NCI-H345 treated with DMSO at 0.1 percent for 48 hours (cell line): ENCODE measurements at regions not wholly inside any gene's neighbourhood (a gene's known extent, or its start where the extent isn't known, plus 50 kb on each side); places are given as distances from the start of the nearest gene placed in this dataset.

ENCODE experiments used
- DNase-seq: peaks from one replicate; lab custom pipeline; 2025; ENCODE audit not compliant: unreplicated experiment; lab: John Stamatoyannopoulos, UW

DNA sequence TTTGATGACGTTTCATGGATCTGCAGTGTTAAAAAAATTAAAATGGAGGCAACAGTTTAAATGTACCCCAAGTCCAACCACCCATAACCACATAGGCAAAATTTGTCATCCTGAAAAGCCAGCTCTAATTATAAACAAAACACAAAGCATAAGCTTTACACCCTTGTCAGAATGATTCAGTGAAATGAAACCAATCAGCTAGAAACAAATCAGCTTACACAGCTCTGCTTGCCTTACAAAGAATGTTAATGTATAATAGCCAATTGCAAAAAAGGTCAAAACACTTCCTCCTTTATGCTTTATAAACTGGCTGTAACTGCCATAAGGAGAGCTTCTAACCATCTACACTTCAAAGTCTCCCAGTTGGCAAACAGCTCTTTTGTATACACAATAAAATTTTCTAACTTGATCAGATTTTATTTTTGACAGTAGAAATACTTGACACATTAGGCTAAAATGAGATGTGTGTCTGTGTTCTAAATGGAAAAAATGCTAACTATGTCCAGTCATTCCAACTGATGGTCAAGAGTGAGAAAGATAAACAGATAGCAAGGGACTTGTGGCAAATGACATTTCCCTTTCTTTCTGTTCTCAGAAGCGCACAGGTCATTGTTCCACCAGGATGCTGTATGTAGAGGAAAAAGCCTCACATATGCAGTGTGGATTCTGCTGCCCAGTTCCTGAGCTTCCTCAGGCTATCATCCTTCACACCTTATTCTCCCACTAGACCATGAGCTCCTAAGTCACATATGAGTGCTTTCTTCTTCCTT, 344.3 kb upstream of the ID4 start:
- peak; percentile 11 for DNase-seq

DNA sequence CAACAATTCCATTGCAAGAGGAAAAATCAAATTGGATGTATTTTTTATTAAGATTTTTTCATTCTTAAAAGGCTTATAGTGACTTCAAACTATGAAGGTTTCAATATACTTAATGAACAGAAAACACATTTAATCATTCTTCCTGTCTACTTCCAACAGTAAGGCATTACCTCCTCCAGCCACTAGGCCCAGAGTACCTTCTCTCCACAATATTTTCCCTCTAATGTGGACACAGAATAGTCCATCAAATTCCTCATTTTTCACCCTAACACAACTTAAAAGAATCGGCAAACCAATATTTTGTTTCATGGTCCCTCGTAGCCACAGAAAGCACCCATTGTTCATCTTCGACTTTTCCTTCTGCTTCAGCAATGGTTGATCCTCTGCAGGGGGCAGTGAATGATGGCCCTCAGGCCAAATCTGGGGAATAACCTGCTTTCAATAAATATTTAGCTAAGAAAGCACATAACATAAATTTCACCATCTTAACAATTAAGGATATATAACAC, 335.4 kb upstream of the ID4 start:
- no peak for DNase-seq

DNA sequence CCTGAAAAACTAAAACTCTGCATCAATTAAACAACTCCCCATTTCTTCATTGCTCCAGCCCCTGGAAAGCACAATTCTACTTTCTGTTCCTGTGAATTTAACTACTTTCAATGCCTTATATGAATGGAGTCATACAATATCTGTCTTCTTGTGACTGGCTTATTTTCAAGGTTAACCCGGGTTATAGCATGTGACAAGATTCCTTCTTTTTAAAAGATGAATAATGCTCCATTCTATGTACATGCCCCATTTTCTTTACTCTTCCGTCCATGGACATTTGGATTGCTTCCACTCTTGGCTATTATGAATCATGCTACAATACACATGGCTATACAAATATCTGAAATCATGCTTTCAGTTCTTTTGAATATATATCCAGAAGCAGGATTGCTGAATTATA, 334.9 kb upstream of the ID4 start:
- no peak for DNase-seq

DNA sequence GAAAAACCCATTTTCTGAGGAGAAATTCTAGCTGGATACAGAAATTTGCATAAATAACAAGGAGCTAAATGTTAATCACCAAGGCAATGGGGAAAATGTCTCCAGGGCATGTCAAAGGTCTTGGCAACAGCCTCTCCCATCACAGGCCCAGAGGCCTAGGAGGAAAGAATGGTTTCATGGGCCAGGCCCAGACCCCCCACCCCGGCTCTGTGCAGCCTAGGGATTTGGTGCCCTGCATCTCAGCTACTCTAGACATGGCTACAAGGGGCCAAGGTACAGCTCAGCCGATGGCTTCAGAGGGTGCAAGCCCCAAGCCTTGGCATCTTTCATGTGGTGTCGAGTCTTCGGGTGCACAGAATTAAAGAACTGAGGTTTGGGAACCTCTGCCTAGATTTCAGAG, 321.2 kb upstream of the ID4 start:
- DNase-seq = no peak

DNA sequence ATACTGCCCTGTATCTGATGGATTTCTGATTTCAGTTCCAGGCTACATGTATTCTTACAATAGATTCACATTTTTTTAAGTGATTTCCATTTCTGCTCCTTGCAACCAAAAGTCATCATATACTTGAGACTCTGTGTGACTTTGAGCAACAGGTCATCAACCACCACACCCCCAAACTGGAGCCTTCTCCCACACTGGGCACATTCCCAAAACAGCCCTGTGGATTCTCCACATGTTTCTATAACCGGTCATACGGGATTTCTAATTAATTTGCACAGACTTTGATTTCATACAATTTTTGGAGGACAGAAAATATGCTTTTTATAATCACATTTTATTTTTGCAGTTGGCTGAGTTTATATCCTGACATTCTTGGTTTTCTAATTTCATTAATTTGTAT, 317.2 kb upstream of the ID4 start:
- no peak for DNase-seq

DNA sequence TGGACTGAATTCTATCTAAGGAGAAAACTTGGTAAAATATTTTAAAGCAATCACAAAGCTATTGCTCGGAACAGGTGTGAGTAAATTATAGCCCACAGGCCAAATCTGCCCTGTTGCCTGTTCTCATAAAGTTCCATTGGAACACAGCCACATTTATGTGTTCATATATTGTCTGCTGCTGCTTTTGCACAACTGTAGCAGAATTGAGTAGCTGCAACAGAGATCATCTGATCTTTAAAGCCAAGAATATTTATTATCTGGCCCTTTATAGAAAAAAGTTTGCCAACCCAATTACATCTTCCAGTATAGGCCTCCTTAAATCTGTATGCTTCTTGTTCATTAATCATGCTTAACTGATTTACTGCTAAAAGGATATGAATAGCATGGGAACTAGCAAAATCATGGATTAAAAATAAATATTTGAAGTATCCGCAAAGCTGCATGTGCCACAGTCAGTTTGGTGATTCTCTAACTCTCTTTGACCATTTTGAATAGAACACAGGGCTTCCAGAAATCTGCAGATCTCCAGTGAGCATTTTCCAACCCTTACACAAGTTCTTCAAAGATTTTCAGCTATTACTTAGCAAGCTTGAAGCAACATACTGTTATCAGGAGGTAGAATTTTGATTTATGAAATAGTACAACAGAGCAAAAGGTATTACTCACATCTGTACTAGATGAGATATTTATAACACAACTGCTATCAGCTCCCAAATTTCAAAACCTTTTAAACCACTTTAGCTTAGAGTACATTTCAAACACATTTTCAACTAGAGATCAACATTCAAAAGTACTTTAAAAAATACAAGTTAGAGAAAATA, 312.6 kb upstream of the ID4 start:
- no peak for DNase-seq

DNA sequence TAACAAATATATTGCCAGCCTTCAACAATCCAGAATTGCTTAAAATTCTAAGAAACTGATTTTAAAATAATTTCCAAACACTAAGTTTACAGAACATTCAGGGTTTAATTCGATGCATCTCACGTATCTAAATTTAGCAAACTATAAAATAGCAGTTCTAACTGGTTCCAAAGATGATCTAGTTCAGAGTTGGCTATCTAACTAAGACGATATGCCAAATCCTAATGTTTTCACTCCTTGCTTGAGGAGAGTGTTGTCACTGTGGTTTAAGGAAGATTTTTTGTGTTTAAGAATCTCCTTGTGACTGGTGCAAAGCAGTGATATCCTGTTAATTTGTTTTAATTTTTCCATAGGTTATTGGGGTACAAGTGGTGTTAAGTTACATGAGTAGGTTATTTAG, 311.5 kb upstream of the ID4 start:
- DNase-seq = no peak

DNA sequence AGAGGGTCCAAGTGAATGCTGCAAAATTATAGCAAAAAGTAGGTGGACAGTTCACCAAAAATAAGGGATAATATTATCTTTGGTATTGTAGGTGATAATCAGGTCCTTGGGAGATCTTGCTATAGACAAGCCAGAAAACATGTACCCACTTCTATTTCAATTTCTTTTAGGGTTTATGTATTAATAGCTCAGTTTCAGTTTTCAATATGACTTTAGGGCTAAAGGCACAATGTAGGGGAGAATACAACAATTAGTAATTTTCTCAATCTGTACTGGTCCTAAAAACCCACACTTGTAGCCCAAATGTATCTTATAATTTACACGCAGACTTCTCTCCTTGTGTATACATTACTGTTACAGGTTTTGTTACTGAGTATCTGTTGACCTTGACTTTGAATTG, 307.0 kb upstream of the ID4 start:
- DNase-seq = no peak

DNA sequence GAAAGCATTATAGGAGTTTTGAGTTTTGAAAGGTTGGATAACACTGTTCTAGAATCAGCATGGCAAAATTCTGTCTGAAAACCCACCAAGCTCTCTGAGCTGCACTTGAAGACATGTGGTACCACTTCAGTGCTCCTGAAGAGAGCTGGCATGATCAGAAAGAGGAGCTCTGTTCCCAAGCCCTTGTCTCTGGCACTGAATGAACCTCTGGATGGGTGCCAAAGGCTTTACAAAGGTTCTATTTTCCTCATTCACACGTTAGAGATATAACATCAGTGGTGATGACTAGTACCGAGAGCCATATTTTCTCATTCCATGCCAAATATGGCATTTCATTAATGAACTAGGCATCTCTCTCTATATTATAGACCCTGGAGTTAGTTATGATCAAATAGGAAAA, 301.8 kb upstream of the ID4 start:
- peak; percentile 90 for DNase-seq

DNA sequence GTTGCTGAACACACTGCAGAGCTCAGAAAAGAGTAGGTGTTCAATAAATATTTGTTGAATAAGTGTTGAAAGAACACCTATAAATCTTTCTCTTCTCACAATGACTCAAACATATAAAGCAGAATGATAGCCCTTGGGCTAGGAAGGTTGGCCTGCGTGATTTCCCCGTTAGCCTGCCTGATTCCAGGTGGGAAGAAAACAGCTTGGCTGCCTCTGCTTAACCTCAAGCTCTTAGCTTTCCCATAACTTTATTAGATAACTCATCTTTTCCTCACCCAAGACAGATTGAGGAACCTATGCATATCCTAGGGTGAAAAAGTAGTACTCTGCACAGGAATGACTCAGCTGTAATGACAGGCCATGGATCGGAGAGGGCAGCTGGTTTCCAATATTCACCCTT, 300.3 kb upstream of the ID4 start:
- DNase-seq = peak; percentile 18

DNA sequence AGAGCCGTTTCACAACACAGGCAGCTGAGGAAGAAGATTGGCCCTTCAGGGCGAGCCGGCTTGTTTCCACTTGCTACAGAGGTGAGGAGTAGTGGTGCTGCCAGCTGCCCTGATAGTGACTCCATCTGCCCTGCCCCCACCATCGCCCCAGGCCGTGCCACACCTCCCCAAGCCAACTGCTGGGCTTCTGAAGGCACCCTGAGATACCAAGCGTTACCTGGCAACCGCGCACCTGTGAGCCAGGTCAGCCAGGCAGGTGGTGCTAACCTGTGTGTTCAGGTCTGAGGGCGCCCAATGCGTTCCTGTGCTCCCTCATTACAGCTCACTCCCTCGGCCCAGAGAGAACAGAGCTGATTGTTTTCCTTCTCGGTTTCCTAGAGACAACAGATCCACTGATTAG, 299.1 kb upstream of the ID4 start:
- DNase-seq = peak; percentile 92

DNA sequence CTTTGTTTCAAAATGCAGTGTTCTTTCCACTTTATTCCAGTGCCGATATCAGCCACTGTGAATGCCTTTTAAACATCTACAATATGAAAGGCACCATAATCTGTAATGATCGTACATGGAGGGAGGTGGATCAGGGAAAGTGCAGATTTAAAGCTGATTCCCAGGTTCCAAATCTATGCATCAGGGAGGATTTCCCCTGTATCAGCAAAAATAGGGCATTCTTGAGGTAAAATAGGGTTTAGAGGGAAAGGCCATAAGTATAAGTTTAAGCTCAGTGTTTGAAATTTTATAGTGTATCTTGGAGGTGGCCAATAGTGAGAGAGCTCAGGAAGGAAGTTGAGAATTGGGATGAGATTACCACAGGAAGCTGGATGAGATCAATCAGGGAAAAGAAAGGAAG, 289.7 kb upstream of the ID4 start:
- DNase-seq = no peak

DNA sequence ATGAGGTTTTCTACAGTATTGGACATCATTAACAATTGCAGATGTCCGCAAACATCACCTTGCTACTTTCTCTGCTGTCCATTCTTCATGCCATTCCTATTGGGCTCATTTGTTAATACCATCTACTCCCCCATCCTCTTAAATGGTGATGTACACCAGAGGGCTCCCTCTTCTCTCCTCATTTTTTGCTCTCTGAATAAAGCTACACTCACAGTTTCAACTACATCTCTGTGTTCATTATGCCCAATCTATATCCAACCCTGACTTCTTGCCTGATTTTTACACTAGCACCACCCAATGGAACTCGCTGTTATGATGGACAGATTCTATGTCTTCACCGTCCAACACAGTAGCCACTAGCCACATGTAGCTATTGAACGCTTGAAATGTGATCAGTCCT, 288.1 kb upstream of the ID4 start:
- DNase-seq = no peak

DNA sequence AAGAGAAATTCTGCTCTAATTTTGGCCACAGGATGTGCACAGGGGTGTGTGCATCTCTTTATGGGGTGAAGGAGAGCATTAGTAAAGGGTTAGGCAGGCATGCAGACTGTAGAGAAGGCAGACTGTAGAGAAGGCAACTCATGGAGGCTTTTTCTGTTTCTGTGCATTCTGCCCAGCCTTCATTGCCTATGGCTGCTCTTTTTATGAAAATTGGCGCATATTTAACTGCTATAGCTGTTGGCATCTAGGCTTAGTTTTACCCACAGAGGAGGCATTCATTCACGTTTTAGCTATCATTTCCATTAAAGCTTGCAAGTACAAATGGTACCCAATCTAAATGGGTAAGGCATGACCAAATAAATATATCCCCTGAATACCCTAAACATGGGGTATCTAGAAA, 286.8 kb upstream of the ID4 start:
- DNase-seq = no peak

DNA sequence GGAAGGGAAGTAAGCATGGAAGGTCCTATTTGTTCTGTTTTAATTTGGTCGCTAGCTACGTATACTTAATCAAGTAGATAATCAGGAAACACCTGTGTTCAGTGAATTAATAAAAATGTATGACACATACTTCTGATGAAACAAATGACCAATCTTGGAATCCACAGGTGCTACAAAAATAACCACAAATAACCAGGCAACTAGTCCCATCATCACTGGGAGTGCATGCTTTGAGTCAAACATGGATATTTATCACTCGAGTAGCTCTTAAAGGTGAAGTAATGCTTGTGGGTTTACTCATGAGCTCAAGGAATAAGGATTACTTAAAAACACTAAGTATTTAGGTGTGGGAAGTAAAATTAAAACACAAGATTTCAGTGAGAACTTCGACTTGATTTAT, 285.6 kb upstream of the ID4 start:
- DNase-seq = no peak

DNA sequence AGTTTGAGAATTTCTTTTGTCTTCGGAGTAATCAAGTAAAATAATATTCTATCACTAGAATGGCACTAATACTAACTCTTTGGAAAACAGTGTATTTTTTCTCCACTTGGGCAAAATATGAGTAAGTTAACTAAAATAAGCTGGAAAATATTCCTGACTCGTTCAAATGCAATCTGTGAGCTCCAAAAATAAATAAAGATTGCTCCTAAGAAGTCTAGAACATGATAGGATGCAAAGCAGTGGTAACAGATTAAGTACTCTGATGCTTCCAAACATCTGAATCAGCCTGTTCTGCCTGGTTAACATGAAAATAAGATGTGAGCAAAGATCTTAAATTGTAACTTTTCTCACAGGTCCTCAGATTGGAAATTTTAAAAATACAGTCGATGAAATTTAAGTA, 285.1 kb upstream of the ID4 start:
- DNase-seq = no peak

DNA sequence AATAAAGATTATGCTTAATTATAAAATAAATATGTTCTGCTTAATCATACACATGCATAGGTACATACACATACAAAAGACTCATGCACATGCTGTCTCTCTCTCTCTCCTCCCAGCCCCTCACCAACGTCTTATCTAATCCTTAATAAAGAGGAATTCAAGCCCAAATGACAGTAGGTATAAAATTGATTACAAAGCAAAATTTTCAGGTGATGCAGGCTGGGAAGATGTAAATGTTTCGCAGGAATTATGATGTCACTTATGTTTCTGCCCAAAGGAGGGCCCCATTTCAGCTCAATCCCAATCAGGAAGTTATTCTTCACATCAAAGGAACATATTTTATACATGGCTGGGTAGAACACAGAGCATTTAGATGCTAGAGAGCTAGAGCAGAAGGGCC, 284.6 kb upstream of the ID4 start:
- no peak for DNase-seq

DNA sequence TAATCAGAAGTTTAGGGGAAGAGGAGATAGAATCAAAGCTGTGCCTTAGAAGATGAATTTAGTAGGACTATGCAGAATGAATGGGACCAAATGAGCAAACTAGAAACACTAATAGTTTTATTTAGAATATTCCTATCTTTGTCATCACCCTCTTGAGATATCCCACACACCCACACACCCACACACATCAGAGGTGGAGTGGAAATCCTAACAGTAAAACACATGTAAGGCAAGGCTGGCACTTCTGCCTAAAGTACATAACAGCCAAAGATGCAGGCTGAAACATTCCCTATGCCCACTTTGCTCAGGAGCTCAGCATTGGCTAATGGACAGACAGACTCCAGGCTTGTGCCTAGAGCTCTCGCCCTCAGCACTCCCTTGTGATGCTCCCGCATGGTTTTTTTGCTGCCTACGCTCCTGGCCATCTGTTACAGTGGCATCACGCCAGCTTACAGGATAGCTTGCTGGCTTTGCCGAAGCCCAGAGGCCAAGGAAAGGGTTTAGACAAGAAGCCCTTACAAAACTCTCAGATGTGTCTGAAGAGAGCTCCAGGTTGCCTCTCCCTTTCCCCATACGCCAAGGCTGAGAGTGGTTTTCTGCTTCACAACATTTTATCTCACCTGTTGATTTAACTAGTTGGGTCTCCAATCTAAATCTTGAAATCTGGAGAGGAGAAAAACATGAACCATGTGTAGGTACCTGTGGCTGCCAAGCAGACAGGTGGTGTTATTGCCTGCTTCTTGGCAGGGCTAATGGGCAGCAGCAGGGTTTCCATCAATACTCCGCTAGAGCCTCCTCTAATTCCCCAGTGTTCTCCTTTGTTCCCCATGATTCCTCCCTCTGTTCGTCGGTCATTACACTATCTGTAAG, 282.6 kb upstream of the ID4 start:
- peak; percentile 72 for DNase-seq

DNA sequence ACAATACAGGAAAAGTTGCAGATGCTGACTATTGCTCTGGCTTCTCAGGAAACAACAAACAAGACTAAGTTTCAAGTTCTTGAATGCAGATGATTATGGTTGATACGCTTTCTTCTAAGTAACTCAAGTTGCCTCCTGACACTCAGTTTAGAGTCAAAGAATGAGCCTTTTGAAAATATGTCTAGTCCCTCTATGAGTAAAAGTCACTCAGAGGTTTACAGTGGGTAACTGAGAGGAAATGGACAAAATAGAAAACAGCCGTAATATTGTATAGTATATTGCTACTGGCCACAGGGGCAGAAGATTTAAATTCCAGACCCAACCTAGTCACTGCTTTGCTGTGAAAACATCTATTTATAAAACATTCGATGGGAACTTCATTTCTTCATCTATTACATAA, 280.0 kb upstream of the ID4 start:
- DNase-seq = no peak

DNA sequence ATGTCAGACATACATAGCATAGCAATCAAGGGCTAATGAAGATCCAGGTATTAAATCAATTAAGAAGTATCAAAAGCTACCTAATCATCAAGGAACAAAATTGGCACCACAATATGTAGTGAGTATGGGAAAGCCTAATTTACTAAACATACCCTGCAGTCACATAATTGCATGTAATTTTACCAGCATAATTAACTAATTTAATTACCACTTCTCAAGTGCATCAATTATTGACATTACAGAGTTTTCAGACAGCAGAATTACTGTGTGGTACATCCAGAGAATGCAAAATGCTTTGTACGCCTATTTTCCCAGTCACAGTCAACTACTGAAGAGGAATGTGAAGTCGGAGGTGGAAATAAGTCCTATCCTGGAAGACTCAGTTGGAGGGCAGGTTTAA, 279.0 kb upstream of the ID4 start:
- DNase-seq = no peak

DNA sequence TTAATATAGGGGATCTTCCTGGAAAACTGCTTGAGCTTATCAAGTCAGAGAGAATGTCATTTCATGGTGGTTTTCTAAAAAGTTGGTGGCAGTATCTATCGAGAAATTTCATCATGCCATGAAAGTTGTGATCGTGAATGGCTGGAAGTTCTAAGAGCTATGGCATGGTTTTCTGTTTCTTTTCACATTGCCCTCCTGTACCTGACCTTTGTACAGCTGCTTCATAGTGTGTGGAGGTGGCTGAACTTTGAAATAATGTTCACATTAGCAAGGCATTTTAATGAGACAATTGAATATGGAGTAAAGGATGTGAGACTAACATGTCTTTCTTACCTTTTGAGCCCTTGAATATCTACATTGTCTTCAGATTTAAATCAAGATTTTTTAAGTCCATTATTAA, 278.2 kb upstream of the ID4 start:
- no peak for DNase-seq

DNA sequence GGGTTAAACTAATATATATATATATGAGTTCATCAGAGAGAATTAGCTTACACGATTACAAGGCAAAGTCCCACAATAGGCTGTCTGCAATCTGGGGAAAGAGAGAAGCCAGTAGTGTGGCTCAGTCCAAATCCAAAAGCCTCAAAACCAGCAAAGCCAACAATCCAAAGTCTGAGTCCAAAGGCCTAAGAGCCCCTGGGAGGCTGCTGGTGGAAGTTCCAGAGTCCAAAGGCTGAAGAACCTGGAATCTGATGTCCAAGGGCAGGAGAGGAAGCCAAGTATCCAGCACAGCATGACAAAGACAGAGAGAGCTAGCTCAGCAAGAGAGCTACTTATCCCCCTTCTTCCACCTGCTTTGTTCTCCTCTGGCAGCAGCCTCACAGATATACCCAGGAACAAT, 274.7 kb upstream of the ID4 start:
- no peak for DNase-seq
